CD4-positive, alpha-beta T cell treated with Interleukin-17A for 4 hours (primary cell): ENCODE measurements at regions not wholly inside any gene's neighbourhood (a gene's known extent, or its start where the extent isn't known, plus 50 kb on each side); places are given as distances from the start of the nearest gene placed in this dataset.
"Not testable (repeated sequence)": the region's sequence is repeated elsewhere in the genome, so short reads cannot be mapped to it uniquely, and the experiment has no call there.

Experiments used
- DNase-seq: peaks from one replicate; pipeline ENCODE4 v3.0.0-alpha.2; 2020; ENCODE audit warnings: mixed read lengths

- DNase-seq = peak; percentile 53
Measured at GRCh38 chr14:22491683-22492621, 97.1 kb downstream of the DAD1 start.

DNA sequence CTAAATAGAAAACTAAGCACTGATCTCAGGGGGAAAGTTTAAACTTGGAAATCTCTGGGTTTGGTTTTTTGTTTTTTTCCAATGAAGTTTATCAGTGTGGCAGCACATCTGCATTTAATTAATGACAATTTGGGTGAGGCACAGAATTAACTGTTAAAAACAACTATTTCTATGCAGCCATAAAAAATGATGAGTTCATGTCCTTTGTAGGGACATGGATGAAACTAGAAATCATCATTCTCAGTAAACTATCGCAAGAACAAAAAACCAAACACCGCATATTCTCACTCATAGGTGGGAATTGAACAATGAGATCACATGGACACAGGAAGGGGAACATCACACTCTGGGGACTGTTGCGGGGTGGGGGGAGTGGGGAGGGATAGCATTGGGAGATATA, 98.0 kb downstream of the DAD1 start:
- DNase-seq = not testable (repeated sequence)

GRCh38 chr14:22489957-22490950, 98.8 kb downstream of the DAD1 start:
- DNase-seq = peak; percentile 24

- peak; percentile 45 for DNase-seq
Measured at GRCh38 chr14:22489244-22489545, 99.8 kb downstream of the DAD1 start.

- DNase-seq = peak; percentile 23
Measured at GRCh38 chr14:22488522-22489243, 100.3 kb downstream of the DAD1 start.

- no peak for DNase-seq
Measured at GRCh38 chr14:22487941-22488340, 101.1 kb downstream of the DAD1 start.

GRCh38 chr14:22487401-22487800, 101.6 kb downstream of the DAD1 start:
- DNase-seq = no peak

DNA sequence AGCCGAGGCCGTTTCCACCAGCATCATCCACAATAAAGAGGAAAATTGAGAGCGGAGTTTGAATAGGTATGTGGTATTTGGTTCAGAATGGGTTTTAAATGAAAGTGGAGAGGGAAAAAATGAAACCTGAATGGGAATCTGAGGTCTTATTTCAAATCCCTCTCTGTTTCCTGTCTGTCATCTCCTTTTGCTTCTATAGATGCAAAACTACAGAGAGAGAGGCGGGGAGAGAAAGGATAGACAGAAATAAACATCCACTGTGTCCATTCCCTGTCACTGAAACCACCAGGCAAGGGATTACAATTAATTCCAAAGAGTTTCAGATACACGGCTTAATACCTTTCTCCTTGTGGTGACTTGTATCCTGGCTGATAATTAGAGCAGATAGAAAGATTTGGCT, 102.3 kb downstream of the DAD1 start:
- DNase-seq = no peak

DNA sequence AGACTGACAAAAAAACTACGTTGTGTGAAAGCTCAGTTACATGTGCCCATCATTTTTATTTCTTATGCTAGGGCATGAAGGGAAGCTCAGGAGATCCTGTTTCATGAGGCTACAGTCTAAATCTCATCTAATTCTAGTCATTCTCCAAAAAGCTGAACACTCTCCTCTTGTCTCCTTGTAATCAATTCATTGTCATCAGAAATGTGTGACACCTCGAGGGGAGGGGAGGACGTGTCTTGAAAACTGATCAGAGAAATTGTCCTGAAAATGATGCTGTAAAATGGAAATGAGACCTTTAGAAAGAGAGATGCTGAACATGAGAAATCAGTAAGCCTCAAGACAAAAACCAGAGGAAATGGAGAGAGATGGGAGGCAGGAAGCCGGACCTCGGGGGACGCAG, 103.4 kb downstream of the DAD1 start:
- DNase-seq = no peak

GRCh38 chr14:22485178-22485577, 103.8 kb downstream of the DAD1 start:
- DNase-seq = no peak

DNA sequence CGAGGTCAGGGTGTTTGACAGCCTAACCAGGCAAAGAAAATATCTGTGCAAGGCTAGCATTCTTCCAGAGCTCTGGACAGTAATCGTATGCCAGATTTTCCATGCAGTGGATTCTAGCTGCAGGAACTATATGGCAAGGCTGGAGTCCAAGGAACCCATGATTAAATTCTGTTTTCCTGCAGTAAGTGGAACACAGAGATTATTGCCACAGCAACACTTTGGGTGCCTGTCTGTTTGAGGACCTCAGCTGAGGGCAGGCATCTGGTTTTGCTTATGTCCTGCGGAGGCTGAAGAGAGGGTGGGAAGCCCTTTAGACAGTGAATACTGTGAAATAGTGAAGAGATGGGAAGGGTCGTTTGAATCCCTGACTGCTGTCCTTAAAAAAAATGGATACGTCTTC, 104.4 kb downstream of the DAD1 start:
- no peak for DNase-seq

- DNase-seq = peak; percentile 37
Measured at GRCh38 chr14:22483863-22484593, 105.0 kb downstream of the DAD1 start.

DNA sequence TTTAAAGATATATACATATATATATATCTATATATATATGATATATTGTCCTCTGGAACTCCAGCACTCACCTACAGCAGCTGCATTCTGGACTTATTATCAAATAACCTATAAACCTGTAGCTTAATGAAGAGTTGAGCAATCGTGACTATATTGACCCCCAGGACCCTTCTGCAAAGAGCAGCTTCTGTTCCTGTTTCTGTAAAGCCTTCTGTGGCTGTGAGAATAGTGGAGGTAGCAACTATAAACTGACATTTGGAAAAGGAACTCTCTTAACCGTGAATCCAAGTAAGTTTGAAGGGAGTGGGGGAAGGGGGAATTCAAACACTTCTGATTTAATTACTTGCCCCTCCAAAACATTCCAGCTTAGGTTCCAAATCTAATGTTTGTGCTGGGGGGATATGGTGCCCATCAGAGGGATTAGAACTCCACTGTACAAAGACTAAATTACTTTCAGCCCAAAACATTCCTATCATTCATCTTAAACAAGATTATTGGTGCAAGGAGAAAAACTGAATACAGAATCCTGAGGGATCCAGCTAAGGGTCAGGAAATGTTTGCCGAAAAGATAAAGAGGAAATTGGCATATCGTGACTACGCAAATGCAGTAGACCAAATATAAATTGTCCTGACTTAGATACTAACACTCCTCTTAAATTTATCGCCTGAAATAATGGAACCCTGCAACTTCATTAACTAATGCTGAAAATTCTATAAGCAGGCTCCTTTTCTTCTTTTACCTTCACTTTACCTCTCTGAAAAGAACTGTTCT, 106.1 kb downstream of the DAD1 start:
- DNase-seq = no peak

DNA sequence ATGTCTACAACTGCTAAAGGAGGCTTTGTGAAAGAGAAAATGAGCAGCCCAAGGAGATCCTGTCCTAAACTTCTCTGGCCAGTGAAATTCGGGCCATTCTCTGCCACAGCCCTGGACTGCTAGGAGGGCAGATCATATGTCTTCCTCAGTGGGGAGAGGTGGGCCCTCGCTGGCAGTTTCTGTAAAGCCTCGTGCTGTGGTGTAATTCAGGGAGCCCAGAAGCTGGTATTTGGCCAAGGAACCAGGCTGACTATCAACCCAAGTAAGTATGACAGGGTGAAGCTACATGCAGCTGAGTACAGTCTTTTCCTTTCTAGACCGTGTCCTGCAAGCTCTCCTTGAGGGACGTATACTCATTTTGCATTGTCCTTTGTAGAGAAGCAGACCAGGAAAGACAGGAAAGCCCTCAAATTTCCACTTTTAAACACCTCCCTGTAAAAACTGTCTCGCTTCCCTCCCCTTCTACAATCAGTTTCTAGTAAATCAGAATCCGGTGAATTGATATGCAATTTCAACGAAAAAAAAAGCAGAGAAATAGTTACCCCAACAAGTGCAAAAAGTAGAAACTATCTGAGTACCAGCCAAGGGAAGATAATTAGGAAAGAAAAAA, 106.8 kb downstream of the DAD1 start:
- DNase-seq = peak; percentile 12

DNA sequence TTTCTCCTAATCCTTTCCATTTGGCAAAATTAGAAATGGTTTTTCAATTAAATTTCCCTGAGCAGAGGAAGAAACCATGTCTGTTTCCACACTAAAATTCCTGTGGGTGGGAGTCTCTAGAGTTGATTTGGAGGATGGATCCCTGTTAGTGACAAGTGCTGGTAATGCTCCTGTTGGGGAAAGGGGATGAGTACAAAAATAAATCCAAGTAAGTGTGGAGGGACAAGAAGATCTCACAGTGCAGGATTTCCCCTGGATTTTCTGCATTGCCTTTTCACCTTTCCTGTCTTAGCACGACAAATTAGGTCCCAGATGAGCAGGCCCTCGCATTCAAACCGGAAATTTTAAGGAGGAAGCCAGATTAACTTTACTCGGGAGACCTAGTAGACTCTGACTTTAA, 107.5 kb downstream of the DAD1 start:
- DNase-seq = no peak

DNA sequence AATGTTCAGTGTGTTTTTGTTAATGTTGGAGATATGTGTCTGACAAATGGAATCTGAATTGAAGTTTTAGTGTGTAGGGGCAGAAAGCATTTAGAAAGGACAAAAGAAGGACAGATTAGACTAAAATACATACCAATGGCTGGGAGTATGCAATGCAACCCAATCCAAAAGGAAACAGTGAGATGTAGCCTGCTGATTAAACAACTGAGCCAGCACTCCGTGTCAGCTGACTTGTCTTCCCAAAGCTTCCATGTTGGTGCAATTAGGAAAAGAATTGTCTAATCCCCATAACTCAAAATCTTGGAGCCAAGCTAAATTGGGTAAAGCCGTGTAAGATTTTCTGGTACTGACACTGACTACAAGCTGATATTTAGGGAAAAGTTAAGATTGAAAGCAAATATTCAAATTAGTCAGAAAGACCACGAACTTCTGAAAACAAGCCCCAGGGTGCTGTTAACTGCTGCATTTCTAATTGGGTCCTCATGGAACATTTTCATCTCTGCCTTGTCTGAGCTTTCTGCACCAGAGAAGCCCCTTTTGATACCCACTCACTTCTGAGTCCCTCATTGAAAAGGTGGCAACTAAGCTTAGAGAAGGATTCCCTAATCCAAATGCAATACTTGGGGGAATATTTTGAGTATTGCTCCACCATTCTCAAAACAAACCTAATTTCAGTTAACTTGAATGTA, 109.1 kb downstream of the DAD1 start:
- no peak for DNase-seq

- no peak for DNase-seq
Measured at GRCh38 chr14:22479132-22479531, 109.9 kb downstream of the DAD1 start.

DNA sequence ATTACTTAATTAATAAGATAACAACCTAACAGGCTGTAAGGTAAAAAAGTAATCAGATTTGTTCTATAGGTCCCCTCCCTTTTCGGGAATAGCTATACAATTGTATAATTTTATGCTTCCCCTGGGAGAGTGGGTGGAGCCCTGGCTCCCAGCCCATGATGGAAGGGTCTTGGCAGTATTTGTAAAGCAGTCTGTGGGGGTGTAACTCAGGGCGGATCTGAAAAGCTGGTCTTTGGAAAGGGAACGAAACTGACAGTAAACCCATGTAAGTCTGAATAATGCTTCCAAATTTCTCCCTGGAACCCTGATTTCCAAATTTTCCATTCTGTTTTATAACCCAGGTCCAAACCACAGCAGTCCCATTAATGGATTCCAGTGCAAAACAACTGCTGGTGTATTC, 110.4 kb downstream of the DAD1 start:
- no peak for DNase-seq

- no peak for DNase-seq
Measured at GRCh38 chr14:22478247-22478646, 110.8 kb downstream of the DAD1 start.

DNA sequence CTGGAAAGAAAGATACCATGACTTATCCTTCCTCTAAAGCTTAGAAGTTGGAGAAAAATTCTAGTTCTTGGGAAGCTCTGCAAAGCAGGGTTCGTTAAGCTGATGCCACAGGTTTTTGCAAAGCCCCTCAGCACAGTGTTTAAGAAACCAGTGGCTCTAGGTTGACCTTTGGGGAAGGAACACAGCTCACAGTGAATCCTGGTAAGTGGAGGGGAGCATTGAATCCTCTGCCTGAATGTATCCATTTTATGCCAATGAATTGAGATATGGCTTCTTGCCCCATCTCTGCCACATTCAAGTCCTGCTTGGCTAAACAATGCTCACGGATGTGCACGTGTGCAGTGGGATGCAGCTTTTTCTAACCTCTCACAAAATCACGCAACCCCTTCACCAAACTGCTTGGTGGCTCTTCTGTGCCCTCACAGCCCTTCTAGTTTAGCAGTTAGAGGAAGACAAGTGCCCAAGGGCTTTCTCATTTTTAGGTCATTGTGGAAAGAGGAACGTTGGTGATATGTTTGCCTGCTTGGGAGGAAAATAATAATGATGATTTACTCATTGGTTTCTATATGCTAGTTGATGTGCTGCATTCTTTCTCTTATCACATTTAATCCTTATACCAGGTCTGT, 111.3 kb downstream of the DAD1 start:
- no peak for DNase-seq
